GM23338 (cell line): ENCODE measurements at regions not wholly inside any gene's neighbourhood (a gene's known extent, or its start where the extent isn't known, plus 50 kb on each side); places are given as distances from the start of the nearest gene placed in this dataset.

ENCODE experiments used
- ATAC-seq: fragments of 200-7000 bp; cut with Tn5 transposase; 3 replicates; pipeline ENCODE4 v1.9.1; 2020
- DNase-seq: peaks from one replicate; pipeline ENCODE4 v3.0.0-alpha.2; 2015; ENCODE audit warnings: low spot score
- H2AFZ ChIP-seq: fragments of 200-600 bp; sonication (generic); 2 replicates; pipeline ENCODE4 v1.8.0; 2016; ENCODE audit warnings: antibody characterized with exemption, mild to moderate bottlenecking, moderate library complexity
- H3F3A ChIP-seq: fragments of 200-600 bp; sonication (generic); replicated peaks from 2 replicates; pipeline ENCODE4 v1.8.0; 2017; ENCODE audit warnings: antibody characterized with exemption, mixed run types, low read depth
- H3K27ac ChIP-seq: fragments of 200-600 bp; sonication (generic); 2 replicates; pipeline ENCODE4 v1.6.1; 2016; ENCODE audit warnings: low read depth
- H3K27me3 ChIP-seq: fragments of 200-600 bp; sonication (generic); 2 replicates; pipeline ENCODE4 v1.8.0; 2016; ENCODE audit warnings: mild to moderate bottlenecking, mixed run types, moderate library complexity; ENCODE audit not compliant: insufficient read depth
- H3K36me3 ChIP-seq: fragments of 200-600 bp; sonication (generic); 2 replicates; pipeline ENCODE4 v1.8.0; 2016; ENCODE audit warnings: mild to moderate bottlenecking; ENCODE audit not compliant: insufficient read depth
- H3K4me1 ChIP-seq: fragments of 200-600 bp; sonication (generic); 2 replicates; pipeline ENCODE4 v1.8.0; 2016; ENCODE audit warnings: mild to moderate bottlenecking, moderate library complexity; ENCODE audit not compliant: insufficient read depth
- H3K4me2 ChIP-seq: fragments of 200-600 bp; sonication (generic); 2 replicates; pipeline ENCODE4 v1.7.1; 2017; ENCODE audit warnings: mixed run types
- H3K4me3 ChIP-seq: fragments of 200-600 bp; sonication (generic); 2 replicates; pipeline ENCODE4 v1.6.1; 2016; ENCODE audit warnings: mixed run types
- H3K79me2 ChIP-seq: fragments of 200-600 bp; sonication (generic); replicated peaks from 2 replicates; pipeline ENCODE4 v1.8.0; 2017; ENCODE audit warnings: mild to moderate bottlenecking; ENCODE audit not compliant: insufficient read depth
- H3K9me2 ChIP-seq: fragments of 200-600 bp; sonication (generic); 2 replicates; pipeline ENCODE4 v1.8.0; 2017; ENCODE audit not compliant: insufficient read depth
- H4K20me1 ChIP-seq: fragments of 200-600 bp; sonication (generic); replicated peaks from 2 replicates; pipeline ENCODE4 v1.8.0; 2017; ENCODE audit warnings: mild to moderate bottlenecking; ENCODE audit not compliant: insufficient read depth
- H3K27ac Mint-ChIP-seq: 2 replicates; pipeline ENCODE4 v1.8.0; 2020; ENCODE audit warnings: inconsistent platforms, mild to moderate bottlenecking, moderate library complexity, mixed read lengths
- H3K27me3 Mint-ChIP-seq: 3 replicates; pipeline ENCODE4 v1.8.0; 2022; ENCODE audit warnings: low read depth, mild to moderate bottlenecking, moderate library complexity, mixed read lengths, inconsistent platforms; ENCODE audit not compliant: insufficient read depth, poor library complexity
- H3K36me3 Mint-ChIP-seq: 3 replicates; pipeline ENCODE4 v1.8.0; 2021; ENCODE audit warnings: low read depth, mild to moderate bottlenecking, inconsistent platforms, moderate library complexity, mixed read lengths
- H3K4me1 Mint-ChIP-seq: 3 replicates; pipeline ENCODE4 v1.8.0; 2020; ENCODE audit warnings: mild to moderate bottlenecking, inconsistent platforms, mixed read lengths
- H3K4me3 Mint-ChIP-seq: 3 replicates; pipeline ENCODE4 v1.8.0; 2021; ENCODE audit warnings: moderate library complexity, mild to moderate bottlenecking, inconsistent platforms, mixed read lengths
- H3K9me3 Mint-ChIP-seq: 3 replicates; pipeline ENCODE4 v1.8.0; 2020; ENCODE audit warnings: moderate library complexity, mild to moderate bottlenecking, inconsistent platforms, mixed read lengths
- CREB1 ChIP-seq: fragments of 250-450 bp; sonication (Bioruptor Pico); IDR thresholded peaks from 2 replicates; pipeline ENCODE4 v1.5.0; 2020; ENCODE audit warnings: low read depth, mild to moderate bottlenecking, moderate library complexity
- CTCF ChIP-seq, 2 experiments: fragments of 200-600 bp in 1 of 2; sonication (generic) in 1 of 2; conservative IDR thresholded peaks; 2 replicates each; pipeline versions ENCODE4 v1.5.1 to v1.6.1; 2016 to 2017; ENCODE audit warnings: antibody characterized with exemption in 2 of 2, low read depth in 2 of 2, mild to moderate bottlenecking in 2 of 2, moderate library complexity in 1 of 2
- ETS1 ChIP-seq: IDR thresholded peaks from 2 replicates; pipeline ENCODE4 v1.6.1; 2016; ENCODE audit warnings: antibody characterized with exemption
- EZH2 ChIP-seq: fragments of 200-600 bp; sonication (generic); IDR thresholded peaks from one replicate; pipeline ENCODE4 v1.8.0; 2017; ENCODE audit warnings: antibody characterized with exemption, mild to moderate bottlenecking, low read depth; ENCODE audit not compliant: unreplicated experiment
- EZH2phosphoT487 ChIP-seq: fragments of 200-600 bp; sonication (generic); IDR thresholded peaks from one replicate; pipeline ENCODE4 v1.8.1; 2018; ENCODE audit warnings: antibody characterized with exemption; ENCODE audit not compliant: unreplicated experiment
- JUNB ChIP-seq: IDR thresholded peaks from one replicate; pipeline ENCODE4 v1.6.1; 2016; ENCODE audit warnings: antibody characterized with exemption; ENCODE audit not compliant: unreplicated experiment
- NANOG ChIP-seq: IDR thresholded peaks from 2 replicates; pipeline ENCODE4 v1.6.1; 2016; ENCODE audit warnings: antibody characterized with exemption, borderline replicate concordance
- POLR2AphosphoS5 ChIP-seq: IDR thresholded peaks from 2 replicates; pipeline ENCODE4 v1.6.1; 2016; ENCODE audit warnings: antibody characterized with exemption, low read depth
- REST ChIP-seq: IDR thresholded peaks from one replicate; pipeline ENCODE4 v1.6.1; 2018; ENCODE audit warnings: antibody characterized with exemption; ENCODE audit not compliant: unreplicated experiment
- STAT1 ChIP-seq: IDR thresholded peaks from one replicate; pipeline ENCODE4 v1.6.1; 2016; ENCODE audit warnings: antibody characterized with exemption; ENCODE audit not compliant: unreplicated experiment
- ZNF114 ChIP-seq: fragments of 250-450 bp; sonication (Bioruptor Pico); IDR thresholded peaks from 2 replicates; pipeline ENCODE4 v1.5.0; 2020; ENCODE audit warnings: mild to moderate bottlenecking, moderate library complexity
- ZNF331 ChIP-seq: fragments of 250-450 bp; sonication (Bioruptor Pico); IDR thresholded peaks from 2 replicates; pipeline ENCODE4 v1.5.0; 2020; ENCODE audit warnings: low read depth, mild to moderate bottlenecking, moderate library complexity
- ZNF462 ChIP-seq: fragments of 250-450 bp; sonication (Bioruptor Pico); IDR thresholded peaks from 2 replicates; pipeline ENCODE4 v1.5.0; 2020; ENCODE audit warnings: mild to moderate bottlenecking, moderate library complexity

GRCh38 chr2:129772190-129772579 is 207.3 kb upstream of the RAB6C start:
- no peaks in the 10 kb centered on the region for H3K4me1 Mint-ChIP-seq
- H2AFZ ChIP-seq: no peak overlapping the region
- no peak for ATAC-seq

More at GRCh38 chr2:129772190-129772579, 207.3 kb upstream of the RAB6C start:
- Histone ChIP-seq H3K4me2 (no peak overlapping the region), H3K79me2 (no peaks in the 10 kb centered on the region), H3K9me2 (no peaks in the 10 kb centered on the region), H3K4me1 (no peaks in the 10 kb centered on the region), H3K4me3 (no peak overlapping the region), H3K36me3 (no peaks in the 10 kb centered on the region), H3F3A (no peaks in the 10 kb centered on the region), H3K27ac (no peak overlapping the region), H4K20me1 (no peaks in the 10 kb centered on the region), H3K27me3 (no peaks in the 10 kb centered on the region)
- TF ChIP-seq ETS1: no peak
- TF ChIP-seq CREB1: no peak
- TF ChIP-seq REST: no peak
- no peak for TF ChIP-seq EZH2
- TF ChIP-seq CTCF (conservative IDR thresholded peaks at IDR 0.05; ENCODE audit: low read depth in 2 of 2): no peak
- no peak for TF ChIP-seq EZH2phosphoT487
- no peak for TF ChIP-seq ZNF462 (CRISPR knock-in tag)
- TF ChIP-seq ZNF331 (CRISPR knock-in tag): no peak
- no peak for TF ChIP-seq NANOG
- no peak for TF ChIP-seq ZNF114 (CRISPR knock-in tag)
- no peak for TF ChIP-seq STAT1
- no peak for TF ChIP-seq JUNB
- no peak for TF ChIP-seq POLR2AphosphoS5
- no peaks in the 10 kb centered on the region for H3K36me3 Mint-ChIP-seq
- no peak for DNase-seq
- no peak overlapping the region for H3K4me3 Mint-ChIP-seq
- H3K27ac Mint-ChIP-seq: no peak overlapping the region
- peaks cover 13% of the 10 kb centered on the region for H3K27me3 Mint-ChIP-seq
- H3K9me3 Mint-ChIP-seq: 0 out of 3 replicates have a peak, but pooled peaks cover 4% of the 10 kb centered on the region
